ENCODE measurements at regions not wholly inside any gene's neighbourhood (a gene's known extent, or its start where the extent isn't known, plus 50 kb on each side); places are given as distances from the start of the nearest gene placed in this dataset.
A peak's percentile ranks its signal among the peaks of the same experiment; 100 is the strongest.

DNA sequence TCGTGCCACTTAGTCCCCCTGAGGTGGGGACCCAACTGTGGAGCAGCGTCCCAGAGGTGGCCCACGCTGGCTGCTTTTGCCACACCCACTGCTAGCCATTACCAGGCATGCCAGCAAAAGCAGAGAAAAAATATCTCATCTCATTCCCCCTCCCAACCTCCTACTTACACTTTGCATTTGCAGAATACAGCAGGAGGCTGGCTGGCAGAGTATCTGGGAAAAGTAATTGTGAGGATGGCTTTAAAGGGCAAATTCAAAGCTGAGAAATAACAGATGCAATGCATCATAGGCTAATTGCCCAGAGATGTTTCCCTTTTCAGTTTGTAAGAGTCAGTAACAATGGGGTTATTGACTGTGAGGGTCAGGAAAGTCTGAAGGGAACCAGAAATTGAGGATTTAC lies 438.1 kb upstream of the DSEL start:
- TF ChIP-seq, protein P1, sequence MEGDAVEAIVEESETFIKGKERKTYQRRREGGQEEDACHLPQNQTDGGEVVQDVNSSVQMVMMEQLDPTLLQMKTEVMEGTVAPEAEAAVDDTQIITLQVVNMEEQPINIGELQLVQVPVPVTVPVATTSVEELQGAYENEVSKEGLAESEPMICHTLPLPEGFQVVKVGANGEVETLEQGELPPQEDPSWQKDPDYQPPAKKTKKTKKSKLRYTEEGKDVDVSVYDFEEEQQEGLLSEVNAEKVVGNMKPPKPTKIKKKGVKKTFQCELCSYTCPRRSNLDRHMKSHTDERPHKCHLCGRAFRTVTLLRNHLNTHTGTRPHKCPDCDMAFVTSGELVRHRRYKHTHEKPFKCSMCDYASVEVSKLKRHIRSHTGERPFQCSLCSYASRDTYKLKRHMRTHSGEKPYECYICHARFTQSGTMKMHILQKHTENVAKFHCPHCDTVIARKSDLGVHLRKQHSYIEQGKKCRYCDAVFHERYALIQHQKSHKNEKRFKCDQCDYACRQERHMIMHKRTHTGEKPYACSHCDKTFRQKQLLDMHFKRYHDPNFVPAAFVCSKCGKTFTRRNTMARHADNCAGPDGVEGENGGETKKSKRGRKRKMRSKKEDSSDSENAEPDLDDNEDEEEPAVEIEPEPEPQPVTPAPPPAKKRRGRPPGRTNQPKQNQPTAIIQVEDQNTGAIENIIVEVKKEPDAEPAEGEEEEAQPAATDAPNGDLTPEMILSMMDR (IDR thresholded peaks at IDR 0.05; ENCODE audit: control insufficient read depth, insufficient read depth, low read depth, low read length, missing control alignments): no peak
- H3K4me3 ChIP-seq (ENCODE audit: control insufficient read depth, low read depth, low read length): no peak overlapping the region
- DNase-seq (ENCODE audit: low read depth): no peak

DNA sequence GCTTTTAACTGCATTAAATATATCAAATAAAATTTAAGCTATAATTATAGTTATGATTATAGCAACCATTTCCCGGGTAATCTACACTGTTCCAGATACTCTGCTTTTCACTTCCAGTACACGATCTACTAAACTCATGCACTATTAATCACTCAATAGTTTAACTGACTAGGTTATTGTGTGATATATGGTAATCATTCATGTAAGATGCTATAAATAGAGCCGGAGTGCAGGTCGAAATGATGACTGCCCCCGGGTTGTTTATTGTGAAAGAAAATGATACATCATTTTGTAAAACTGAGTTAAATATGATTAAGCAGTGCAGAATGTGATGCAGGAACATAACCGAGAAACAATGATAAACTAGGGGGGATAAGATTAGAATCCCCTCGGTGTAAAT lies 434.6 kb upstream of the DSEL start:
- H3K4me3 ChIP-seq (ENCODE audit: control insufficient read depth, low read depth, low read length): no peak overlapping the region
- no peak for DNase-seq (ENCODE audit: low read depth)
- TF ChIP-seq, protein P1 (IDR thresholded peaks at IDR 0.05; ENCODE audit: control insufficient read depth, insufficient read depth, low read depth, low read length, missing control alignments): no peak

DNA sequence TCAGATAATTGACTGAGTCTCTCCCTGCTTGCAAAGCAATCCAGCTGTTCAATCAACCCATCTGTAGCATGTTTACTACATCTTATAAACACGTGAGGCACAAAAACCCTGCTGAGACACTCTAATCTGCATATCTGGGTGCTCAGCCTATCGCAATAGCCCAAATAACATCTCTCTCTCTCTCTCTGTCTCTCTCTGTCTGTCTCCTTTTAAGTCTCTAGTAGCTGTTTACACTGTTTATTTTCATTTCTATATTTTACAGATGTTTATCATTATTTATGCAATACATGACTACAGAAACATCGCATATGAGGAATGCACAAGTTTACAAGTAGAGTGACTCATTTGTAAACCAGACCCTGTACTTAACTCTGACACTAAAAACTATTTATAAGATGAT lies 422.1 kb upstream of the DSEL start:
- TF ChIP-seq, protein P1 (IDR thresholded peaks at IDR 0.05; ENCODE audit: control insufficient read depth, insufficient read depth, low read depth, low read length, missing control alignments): no peak
- peak; percentile 10 for DNase-seq (ENCODE audit: low read depth)

DNA sequence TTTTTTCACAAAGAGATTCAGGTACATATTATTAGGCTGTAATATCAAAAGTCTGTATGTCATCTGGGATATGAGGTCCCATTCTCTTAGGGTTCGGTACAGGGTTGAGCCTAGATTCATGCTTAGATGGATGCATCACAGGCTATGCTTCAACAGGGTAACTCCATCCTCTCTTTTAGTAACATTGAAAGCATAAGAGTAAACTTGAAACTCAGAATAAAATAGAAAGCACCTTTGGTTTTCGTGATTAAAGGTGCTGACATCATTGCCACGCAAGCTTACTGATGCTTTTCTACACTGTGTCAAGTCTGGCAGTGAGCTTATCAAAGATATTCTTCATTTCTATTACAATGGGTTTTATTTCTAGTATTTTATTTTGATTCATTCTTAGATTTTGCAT lies 419.1 kb upstream of the DSEL start:
- H3K4me3 ChIP-seq (ENCODE audit: control insufficient read depth, low read depth, low read length): no peak overlapping the region
- TF ChIP-seq, protein P1 (IDR thresholded peaks at IDR 0.05; ENCODE audit: control insufficient read depth, insufficient read depth, low read depth, low read length, missing control alignments): no peak
- DNase-seq (ENCODE audit: low read depth): no peak

More for the DNA sequence above, 422.1 kb upstream of the DSEL start:
- no peak overlapping the region for H3K4me3 ChIP-seq (ENCODE audit: control insufficient read depth, low read depth, low read length)

DNA sequence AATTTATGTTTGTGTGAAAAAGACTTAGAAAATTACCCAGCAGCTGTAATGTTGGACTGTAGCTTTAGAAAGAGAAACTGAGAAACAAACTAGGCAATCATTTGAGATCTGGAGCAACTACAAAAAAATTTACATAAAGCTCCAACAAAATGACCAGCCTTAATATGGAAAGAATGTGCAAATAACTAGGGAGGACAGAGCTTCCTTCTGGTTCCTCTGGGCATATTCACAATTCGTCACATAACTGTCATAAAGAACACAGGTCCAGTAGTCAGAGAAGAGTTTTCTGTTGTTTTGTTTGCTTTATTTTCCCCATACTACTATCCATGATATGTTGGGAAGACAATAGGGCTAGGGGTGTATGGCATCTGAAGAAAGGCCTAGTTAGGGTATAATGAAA lies 416.8 kb upstream of the DSEL start:
- DNase-seq (ENCODE audit: low read depth): no peak
- H3K4me3 ChIP-seq (ENCODE audit: control insufficient read depth, low read depth, low read length): no peak overlapping the region
- TF ChIP-seq, protein P1 (IDR thresholded peaks at IDR 0.05; ENCODE audit: control insufficient read depth, insufficient read depth, low read depth, low read length, missing control alignments): no peak

DNA sequence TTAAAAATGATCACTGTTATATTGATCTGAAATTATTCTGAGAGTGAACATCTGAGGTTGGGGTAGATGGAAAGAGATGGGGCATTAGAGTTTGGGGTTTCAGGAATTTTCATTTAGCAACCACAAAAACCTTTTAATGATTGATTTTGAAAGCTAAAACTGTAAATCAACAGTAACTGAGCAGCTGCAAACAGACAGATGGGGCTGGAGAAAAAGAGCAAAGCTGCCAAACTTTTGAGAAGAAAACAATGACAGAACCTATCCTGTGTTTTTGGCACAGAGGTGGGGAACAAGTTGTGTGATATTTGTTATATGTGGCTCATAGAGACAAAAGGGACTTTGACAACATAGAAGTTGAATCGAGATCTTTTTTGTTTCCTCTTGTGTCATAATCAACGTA lies 415.8 kb upstream of the DSEL start:
- DNase-seq (ENCODE audit: low read depth): no peak
- H3K4me3 ChIP-seq (ENCODE audit: control insufficient read depth, low read depth, low read length): no peak overlapping the region
- TF ChIP-seq, protein P1 (IDR thresholded peaks at IDR 0.05; ENCODE audit: control insufficient read depth, insufficient read depth, low read depth, low read length, missing control alignments): no peak

Data from AG09309 (cell line).